ENCODE measurements at regions not wholly inside any gene's neighbourhood (a gene's known extent, or its start where the extent isn't known, plus 50 kb on each side); places are given as distances from the start of the nearest gene placed in this dataset.

DNA sequence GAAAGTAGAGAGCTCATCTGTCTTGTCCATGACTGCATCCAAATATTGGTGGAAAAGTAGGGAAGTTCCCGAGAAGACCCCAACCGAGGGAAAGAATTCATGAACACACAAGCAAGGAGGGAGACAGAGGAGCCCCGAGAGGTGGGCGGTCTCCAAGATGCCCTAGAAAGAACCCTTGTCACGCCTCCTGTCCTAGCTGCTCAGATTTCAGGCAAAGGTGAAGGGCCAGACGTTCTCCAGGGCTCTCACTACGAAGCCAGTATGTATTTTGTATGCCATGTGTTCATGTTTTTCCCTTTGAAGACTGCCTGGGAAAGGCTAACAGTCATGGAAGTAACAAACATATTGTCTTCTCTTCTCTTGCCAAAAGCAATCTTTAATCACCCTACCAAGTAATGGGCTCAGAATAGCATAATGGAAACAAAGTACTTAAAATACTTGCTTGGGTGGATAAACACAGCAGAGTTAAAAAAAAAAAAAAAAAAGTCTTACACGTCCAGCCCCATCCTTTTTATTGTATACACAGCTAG lies 99.2 kb upstream of the TBX3 start:
- Mint-ChIP-seq H3K36me3 (ENCODE audit: low read depth) (no peaks in the 10 kb centered on the region), H3K4me3 (ENCODE audit: low read depth) (no peak overlapping the region), H3K9me3 (no peaks in the 10 kb centered on the region), H3K4me1 (ENCODE audit: low read depth) (no peaks in the 10 kb centered on the region), H3K27ac (no peak overlapping the region), H3K27me3 (ENCODE audit: low read depth) (no peaks in the 10 kb centered on the region)
- intact Hi-C loops (cut with micrococcal nuclease), result no loop called here
- no peak for DNase-seq (ENCODE audit: low spot score)

- no peak for DNase-seq (ENCODE audit: low spot score)
- H3K4me3 Mint-ChIP-seq (ENCODE audit: low read depth), result no peak overlapping the region
- intact Hi-C loops (cut with micrococcal nuclease), result no loop called here
- H3K4me1 Mint-ChIP-seq (ENCODE audit: low read depth), result no peaks in the 10 kb centered on the region
- H3K9me3 Mint-ChIP-seq, result no peaks in the 10 kb centered on the region
- H3K27me3 Mint-ChIP-seq (ENCODE audit: low read depth), result no peaks in the 10 kb centered on the region
- no peaks in the 10 kb centered on the region for H3K36me3 Mint-ChIP-seq (ENCODE audit: low read depth)
- H3K27ac Mint-ChIP-seq, result no peak overlapping the region
These were observed 96.9 kb upstream of the TBX3 start for GRCh38 chr12:114780746-114781399.

GRCh38 chr12:114779647-114780046 lies 95.7 kb upstream of the TBX3 start:
- Mint-ChIP-seq H3K27me3 (ENCODE audit: low read depth) (no peaks in the 10 kb centered on the region), H3K4me3 (ENCODE audit: low read depth) (no peak overlapping the region), H3K36me3 (ENCODE audit: low read depth) (no peaks in the 10 kb centered on the region), H3K9me3 (peaks cover 4% of the 10 kb centered on the region), H3K27ac (no peak overlapping the region), H3K4me1 (ENCODE audit: low read depth) (no peaks in the 10 kb centered on the region)
- no peak for DNase-seq (ENCODE audit: low spot score)
- intact Hi-C loops (cut with micrococcal nuclease), result no loop called here

- no peaks in the 10 kb centered on the region for H3K27me3 Mint-ChIP-seq (ENCODE audit: low read depth)
- H3K36me3 Mint-ChIP-seq (ENCODE audit: low read depth), result no peaks in the 10 kb centered on the region
- intact Hi-C loops (cut with micrococcal nuclease), result no loop called here
- no peaks in the 10 kb centered on the region for H3K4me1 Mint-ChIP-seq (ENCODE audit: low read depth)
- DNase-seq (ENCODE audit: low spot score), result no peak
- no peak overlapping the region for H3K4me3 Mint-ChIP-seq (ENCODE audit: low read depth)
- H3K9me3 Mint-ChIP-seq, result peaks cover 4% of the 10 kb centered on the region
- no peak overlapping the region for H3K27ac Mint-ChIP-seq
These were observed 95.2 kb upstream of the TBX3 start for GRCh38 chr12:114779186-114779585.

DNA sequence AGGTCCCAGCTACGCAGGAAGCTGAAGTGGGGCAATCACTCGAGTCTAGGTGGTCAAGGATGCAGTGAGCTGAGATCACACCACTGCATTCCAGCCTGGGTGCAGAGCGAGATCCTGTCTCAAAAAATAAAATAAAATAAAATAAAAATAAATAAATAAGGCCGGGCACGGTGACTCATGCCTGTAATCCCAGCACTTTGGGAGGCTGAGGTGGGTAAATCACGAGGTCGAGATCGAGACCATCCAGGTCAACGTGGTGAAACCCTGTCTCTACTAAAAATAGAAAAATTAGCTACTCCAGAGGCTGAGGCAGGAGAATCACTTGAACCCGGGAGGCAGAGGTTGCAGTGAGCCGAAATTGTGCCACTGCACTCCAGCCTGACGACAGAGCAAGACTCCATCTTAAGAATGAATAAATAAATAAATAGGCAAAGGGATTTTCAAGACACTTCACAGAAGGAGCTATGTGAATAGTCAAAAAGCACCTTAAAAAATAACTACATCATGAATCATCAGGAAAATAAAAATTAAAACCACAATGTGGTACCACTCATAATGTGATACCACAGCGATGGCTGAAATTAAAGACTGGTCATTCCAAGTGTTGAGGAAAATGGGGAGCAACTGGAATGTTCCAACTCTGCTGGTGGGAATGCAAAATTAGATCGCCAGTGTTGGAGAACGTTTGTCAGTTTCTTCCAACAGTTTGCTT lies 92.9 kb upstream of the TBX3 start:
- Mint-ChIP-seq H3K36me3 (ENCODE audit: low read depth) (no peaks in the 10 kb centered on the region), H3K27ac (no peak overlapping the region), H3K4me3 (ENCODE audit: low read depth) (no peak overlapping the region), H3K4me1 (ENCODE audit: low read depth) (no peaks in the 10 kb centered on the region), H3K9me3 (peaks cover 4% of the 10 kb centered on the region), H3K27me3 (ENCODE audit: low read depth) (no peaks in the 10 kb centered on the region)
- intact Hi-C loops (cut with micrococcal nuclease), result no loop called here
- no peak for DNase-seq (ENCODE audit: low spot score)

- H3K4me1 Mint-ChIP-seq (ENCODE audit: low read depth), result no peaks in the 10 kb centered on the region
- H3K9me3 Mint-ChIP-seq, result peaks cover 4% of the 10 kb centered on the region
- intact Hi-C loops (cut with micrococcal nuclease), result no loop called here
- no peaks in the 10 kb centered on the region for H3K27me3 Mint-ChIP-seq (ENCODE audit: low read depth)
- H3K27ac Mint-ChIP-seq, result no peak overlapping the region
- H3K4me3 Mint-ChIP-seq (ENCODE audit: low read depth), result no peak overlapping the region
- no peaks in the 10 kb centered on the region for H3K36me3 Mint-ChIP-seq (ENCODE audit: low read depth)
- DNase-seq (ENCODE audit: low spot score), result no peak
These were observed 90.7 kb upstream of the TBX3 start for GRCh38 chr12:114774699-114775098.

- H3K9me3 Mint-ChIP-seq, result peaks cover 4% of the 10 kb centered on the region
- H3K27me3 Mint-ChIP-seq (ENCODE audit: low read depth), result no peaks in the 10 kb centered on the region
- H3K4me1 Mint-ChIP-seq (ENCODE audit: low read depth), result no peaks in the 10 kb centered on the region
- no peak for DNase-seq (ENCODE audit: low spot score)
- intact Hi-C loops (cut with micrococcal nuclease), result no loop called here
- H3K4me3 Mint-ChIP-seq (ENCODE audit: low read depth), result no peak overlapping the region
- no peak overlapping the region for H3K27ac Mint-ChIP-seq
- H3K36me3 Mint-ChIP-seq (ENCODE audit: low read depth), result no peaks in the 10 kb centered on the region
These were observed 90.2 kb upstream of the TBX3 start for GRCh38 chr12:114774197-114774596.

GRCh38 chr12:114770323-114770722 lies 86.3 kb upstream of the TBX3 start:
- Mint-ChIP-seq H3K36me3 (ENCODE audit: low read depth) (no peaks in the 10 kb centered on the region), H3K4me1 (ENCODE audit: low read depth) (no peaks in the 10 kb centered on the region), H3K9me3 (peaks cover 10% of the 10 kb centered on the region), H3K27me3 (ENCODE audit: low read depth) (no peaks in the 10 kb centered on the region), H3K4me3 (ENCODE audit: low read depth) (no peak overlapping the region), H3K27ac (no peak overlapping the region)
- intact Hi-C loops (cut with micrococcal nuclease), result no loop called here
- no peak for DNase-seq (ENCODE audit: low spot score)

DNA sequence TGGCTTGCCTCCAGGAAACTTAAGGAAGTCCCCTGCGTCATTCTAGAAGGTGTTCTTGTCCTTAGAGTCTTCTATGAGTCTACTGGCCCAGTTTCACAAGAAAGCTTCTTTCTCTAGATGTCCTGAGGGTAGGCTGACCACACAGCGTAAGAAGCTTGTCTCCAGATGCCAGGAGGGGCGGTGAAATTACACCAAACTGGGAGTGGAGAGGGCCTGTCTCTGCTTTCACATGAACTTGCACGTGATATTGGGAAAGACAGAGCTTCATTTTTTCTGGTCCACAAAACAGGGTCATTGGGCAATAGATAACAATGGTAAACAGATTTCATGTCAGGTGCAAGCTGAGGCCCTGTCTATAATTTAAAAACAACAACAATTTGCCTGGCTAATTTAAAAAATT lies 85.7 kb upstream of the TBX3 start:
- Mint-ChIP-seq H3K27me3 (ENCODE audit: low read depth) (no peaks in the 10 kb centered on the region), H3K27ac (no peak overlapping the region), H3K4me3 (ENCODE audit: low read depth) (no peak overlapping the region), H3K36me3 (ENCODE audit: low read depth) (no peaks in the 10 kb centered on the region), H3K4me1 (ENCODE audit: low read depth) (no peaks in the 10 kb centered on the region), H3K9me3 (peaks cover 6% of the 10 kb centered on the region)
- intact Hi-C loops (cut with micrococcal nuclease), result no loop called here
- DNase-seq (ENCODE audit: low spot score), result no peak

DNA sequence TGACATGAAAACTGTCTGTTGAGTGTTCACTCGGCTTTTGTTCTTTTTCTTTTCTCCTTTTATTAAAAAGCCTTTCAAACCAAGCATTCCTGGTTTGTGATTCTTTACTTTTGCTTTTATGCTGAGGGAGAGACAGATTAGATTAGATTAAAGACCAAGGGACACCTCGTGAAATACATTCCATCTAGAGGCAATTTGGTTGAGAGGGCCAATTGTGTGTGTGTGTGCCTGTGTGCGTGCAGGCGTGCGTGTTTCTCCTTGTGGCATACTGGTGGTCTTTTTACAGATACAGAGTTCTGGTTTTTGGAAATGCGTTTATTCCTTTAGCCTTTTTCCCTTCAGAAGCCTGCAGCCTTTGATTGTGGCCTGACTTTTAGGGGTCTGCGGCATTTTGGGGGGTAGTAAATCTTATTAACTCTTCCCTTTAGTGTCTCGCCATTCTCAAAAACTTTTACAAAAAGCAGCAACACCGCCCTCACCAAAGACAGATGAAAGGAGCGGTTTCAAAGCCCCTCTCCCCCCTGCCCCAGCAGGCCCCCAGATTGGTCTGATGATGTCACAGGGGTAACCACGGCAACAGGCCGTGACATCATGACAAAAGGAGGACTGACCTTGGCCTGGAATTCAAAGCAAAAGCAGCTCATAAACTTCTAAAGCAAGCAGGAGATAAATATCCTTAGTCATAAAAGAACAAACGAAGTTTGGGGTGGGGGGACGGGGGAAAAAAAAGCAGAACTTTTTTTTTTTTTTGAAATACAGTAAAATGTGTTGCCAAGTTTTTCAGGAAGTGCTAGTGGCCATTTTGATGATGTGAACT lies 84.1 kb upstream of the TBX3 start:
- Mint-ChIP-seq H3K4me3 (ENCODE audit: low read depth) (no peak overlapping the region), H3K4me1 (ENCODE audit: low read depth) (no peaks in the 10 kb centered on the region), H3K27ac (no peak overlapping the region), H3K27me3 (ENCODE audit: low read depth) (no peaks in the 10 kb centered on the region), H3K9me3 (peaks cover 6% of the 10 kb centered on the region), H3K36me3 (ENCODE audit: low read depth) (no peaks in the 10 kb centered on the region)
- DNase-seq (ENCODE audit: low spot score), result no peak
- intact Hi-C loops (cut with micrococcal nuclease), result no loop called here

DNA sequence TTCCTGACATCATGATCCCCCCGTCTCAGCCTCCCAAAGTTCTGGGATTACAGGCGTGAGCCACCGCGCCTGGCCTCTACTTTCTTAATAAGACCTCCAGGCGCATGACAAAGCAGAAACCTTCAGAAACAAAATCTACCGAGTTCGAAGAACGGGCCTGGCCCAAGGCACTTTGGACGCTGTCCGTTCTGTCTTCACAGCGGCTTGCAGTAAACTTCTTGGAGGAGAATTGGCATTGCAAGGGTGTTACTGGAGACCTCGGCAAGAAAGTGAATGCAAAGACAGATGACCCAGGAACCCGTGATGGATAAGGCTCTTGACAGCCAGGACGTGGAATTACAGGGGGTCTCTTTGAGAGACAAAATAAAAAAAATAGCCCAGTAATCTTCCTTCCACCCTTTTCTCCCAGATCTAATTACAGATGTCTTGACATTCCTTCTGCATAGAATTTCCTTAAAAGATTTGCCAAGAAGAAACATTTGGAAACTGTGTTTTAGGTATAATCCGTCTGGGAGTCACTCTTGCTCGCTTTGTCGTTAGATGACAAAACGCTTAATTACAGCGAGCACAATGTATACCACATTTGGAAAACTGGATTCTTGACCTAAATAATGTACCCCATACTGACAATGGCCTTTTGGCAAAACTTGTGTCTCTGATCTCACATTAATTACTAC lies 83.2 kb upstream of the TBX3 start:
- Mint-ChIP-seq H3K4me1 (ENCODE audit: low read depth) (no peaks in the 10 kb centered on the region), H3K36me3 (ENCODE audit: low read depth) (no peaks in the 10 kb centered on the region), H3K4me3 (ENCODE audit: low read depth) (no peak overlapping the region), H3K27ac (no peak overlapping the region), H3K27me3 (ENCODE audit: low read depth) (no peaks in the 10 kb centered on the region), H3K9me3 (peaks cover 6% of the 10 kb centered on the region)
- intact Hi-C loops (cut with micrococcal nuclease), result no loop called here
- no peak for DNase-seq (ENCODE audit: low spot score)

GRCh38 chr12:114765960-114766691 lies 82.2 kb upstream of the TBX3 start:
- intact Hi-C loops (cut with micrococcal nuclease), result no loop called here
- H3K27ac Mint-ChIP-seq, result no peak overlapping the region
- peaks cover 6% of the 10 kb centered on the region for H3K9me3 Mint-ChIP-seq
- no peaks in the 10 kb centered on the region for H3K27me3 Mint-ChIP-seq (ENCODE audit: low read depth)
- no peak for DNase-seq (ENCODE audit: low spot score)
- H3K4me1 Mint-ChIP-seq (ENCODE audit: low read depth), result no peaks in the 10 kb centered on the region
- no peak overlapping the region for H3K4me3 Mint-ChIP-seq (ENCODE audit: low read depth)
- H3K36me3 Mint-ChIP-seq (ENCODE audit: low read depth), result no peaks in the 10 kb centered on the region

Data from activated T-helper 2 cell treated with anti-CD3 and anti-CD28 coated beads, Interferon-gamma antibody, Interleukin-2, Interleukin-4, amounts not matched to agents 10 μg/mL and 5 μg/mL and 100 μg/mL, durations not matched to agents 14 hours and 24 hours and 36 hours (primary cell).